ENCODE measurements at regions not wholly inside any gene's neighbourhood (a gene's known extent, or its start where the extent isn't known, plus 50 kb on each side); places are given as distances from the start of the nearest gene placed in this dataset.

DNA sequence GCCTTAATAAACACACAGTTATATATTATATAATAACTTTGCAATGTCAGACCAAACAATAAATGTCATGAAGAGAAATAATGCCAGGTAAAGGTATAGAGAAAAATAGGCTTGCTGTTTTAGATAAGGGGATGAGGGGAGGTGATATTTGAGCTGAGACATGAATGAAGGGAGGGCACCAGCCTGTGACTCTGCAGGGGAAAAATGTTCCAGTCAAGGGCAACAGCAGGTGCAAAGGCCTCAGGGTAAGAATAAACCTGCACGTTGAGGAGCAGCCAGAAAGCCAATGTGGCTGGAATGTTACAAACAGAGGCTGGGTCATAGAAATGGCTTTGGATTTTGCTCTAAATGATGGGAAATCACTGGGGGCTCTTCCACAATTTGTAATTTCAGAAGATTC lies 519.6 kb downstream of the SOX6 start:
- TF ChIP-seq, protein P1, sequence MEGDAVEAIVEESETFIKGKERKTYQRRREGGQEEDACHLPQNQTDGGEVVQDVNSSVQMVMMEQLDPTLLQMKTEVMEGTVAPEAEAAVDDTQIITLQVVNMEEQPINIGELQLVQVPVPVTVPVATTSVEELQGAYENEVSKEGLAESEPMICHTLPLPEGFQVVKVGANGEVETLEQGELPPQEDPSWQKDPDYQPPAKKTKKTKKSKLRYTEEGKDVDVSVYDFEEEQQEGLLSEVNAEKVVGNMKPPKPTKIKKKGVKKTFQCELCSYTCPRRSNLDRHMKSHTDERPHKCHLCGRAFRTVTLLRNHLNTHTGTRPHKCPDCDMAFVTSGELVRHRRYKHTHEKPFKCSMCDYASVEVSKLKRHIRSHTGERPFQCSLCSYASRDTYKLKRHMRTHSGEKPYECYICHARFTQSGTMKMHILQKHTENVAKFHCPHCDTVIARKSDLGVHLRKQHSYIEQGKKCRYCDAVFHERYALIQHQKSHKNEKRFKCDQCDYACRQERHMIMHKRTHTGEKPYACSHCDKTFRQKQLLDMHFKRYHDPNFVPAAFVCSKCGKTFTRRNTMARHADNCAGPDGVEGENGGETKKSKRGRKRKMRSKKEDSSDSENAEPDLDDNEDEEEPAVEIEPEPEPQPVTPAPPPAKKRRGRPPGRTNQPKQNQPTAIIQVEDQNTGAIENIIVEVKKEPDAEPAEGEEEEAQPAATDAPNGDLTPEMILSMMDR (IDR thresholded peaks at IDR 0.05) = no peak
- no peak overlapping the region for H3K27ac ChIP-seq
- ATAC-seq (ENCODE audit: insufficient number of reproducible peaks, low FRiP score, low read depth) = no peak

DNA sequence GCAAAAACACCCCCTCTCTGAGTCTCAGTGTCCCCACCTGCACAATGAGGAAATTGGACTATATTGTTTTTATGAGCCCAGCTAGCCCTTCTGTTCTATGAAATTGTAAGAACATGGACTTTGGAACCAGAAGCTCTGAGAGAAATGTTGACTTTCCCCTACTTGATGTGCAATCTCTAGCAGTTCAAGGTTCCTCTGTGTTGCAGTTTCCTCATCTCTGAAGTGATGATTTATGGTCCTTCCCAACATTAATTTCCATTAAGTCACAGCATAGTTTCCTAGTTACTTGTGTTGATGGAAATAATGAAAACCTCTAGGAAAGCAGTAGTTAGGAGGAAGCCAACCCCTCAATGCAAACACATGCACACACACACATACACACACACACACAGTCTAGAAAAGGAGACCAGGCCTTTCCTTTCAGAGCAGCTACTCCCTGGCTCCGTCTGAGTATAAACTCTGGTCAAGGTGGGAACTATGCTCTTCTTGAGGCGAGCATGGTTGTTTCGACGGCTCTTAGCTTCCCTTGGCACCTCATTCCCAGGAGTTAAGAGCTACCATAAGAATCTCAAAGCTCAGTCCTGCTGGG lies 518.4 kb downstream of the SOX6 start:
- Histone ChIP-seq H3K27ac (no peak overlapping the region), H3K4me3 (no peak overlapping the region), H3K36me3 (no peaks in the 10 kb centered on the region), H3K9me3 (no peaks in the 10 kb centered on the region), H3K4me1 (ENCODE audit: control insufficient read depth in 1 of 2, low read depth in 2 of 2) (no peaks in the 10 kb centered on the region), H3K27me3 (replicated peaks; ENCODE audit: insufficient read depth) (no peaks in the 10 kb centered on the region)
- DNase-seq (ENCODE audit: low spot score) (no peak), ATAC-seq (ENCODE audit: insufficient number of reproducible peaks, low FRiP score, low read depth) (no peak)
- TF ChIP-seq, protein P1 (IDR thresholded peaks at IDR 0.05) = no peak

More for the DNA sequence above, 519.6 kb downstream of the SOX6 start:
- Histone ChIP-seq H3K27me3 (replicated peaks; ENCODE audit: insufficient read depth) (no peaks in the 10 kb centered on the region), H3K4me1 (ENCODE audit: control insufficient read depth in 1 of 2, low read depth in 2 of 2) (no peaks in the 10 kb centered on the region), H3K4me3 (no peak overlapping the region), H3K9me3 (no peaks in the 10 kb centered on the region), H3K36me3 (no peaks in the 10 kb centered on the region)
- no peak for DNase-seq (ENCODE audit: low spot score)

DNA sequence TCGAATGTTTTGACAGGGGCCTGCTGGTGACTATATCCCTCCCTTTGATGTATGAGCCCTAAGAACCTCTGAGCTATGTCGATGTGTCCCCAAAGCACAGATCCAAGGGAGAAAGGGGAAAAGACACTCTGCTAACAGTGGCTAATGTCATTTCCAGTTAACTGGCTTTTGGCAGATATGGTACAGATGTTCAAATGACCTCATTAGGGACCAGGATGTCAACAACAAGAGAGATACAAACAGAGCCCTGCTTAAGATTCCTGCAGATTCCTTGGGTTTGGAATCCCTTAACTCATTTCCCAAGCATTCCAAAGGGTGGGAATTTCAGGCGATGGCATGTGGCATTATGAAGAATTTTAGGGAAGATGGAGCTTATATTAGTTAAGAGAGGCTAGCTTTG lies 517.3 kb downstream of the SOX6 start:
- Histone ChIP-seq H3K4me3 (no peak overlapping the region), H3K27ac (no peak overlapping the region), H3K9me3 (no peaks in the 10 kb centered on the region), H3K4me1 (ENCODE audit: control insufficient read depth in 1 of 2, low read depth in 2 of 2) (no peaks in the 10 kb centered on the region), H3K27me3 (replicated peaks; ENCODE audit: insufficient read depth) (no peaks in the 10 kb centered on the region), H3K36me3 (no peaks in the 10 kb centered on the region)
- TF ChIP-seq, protein P1 (IDR thresholded peaks at IDR 0.05) = no peak
- no peak for DNase-seq (ENCODE audit: low spot score)
- no peak for ATAC-seq (ENCODE audit: insufficient number of reproducible peaks, low FRiP score, low read depth)

DNA sequence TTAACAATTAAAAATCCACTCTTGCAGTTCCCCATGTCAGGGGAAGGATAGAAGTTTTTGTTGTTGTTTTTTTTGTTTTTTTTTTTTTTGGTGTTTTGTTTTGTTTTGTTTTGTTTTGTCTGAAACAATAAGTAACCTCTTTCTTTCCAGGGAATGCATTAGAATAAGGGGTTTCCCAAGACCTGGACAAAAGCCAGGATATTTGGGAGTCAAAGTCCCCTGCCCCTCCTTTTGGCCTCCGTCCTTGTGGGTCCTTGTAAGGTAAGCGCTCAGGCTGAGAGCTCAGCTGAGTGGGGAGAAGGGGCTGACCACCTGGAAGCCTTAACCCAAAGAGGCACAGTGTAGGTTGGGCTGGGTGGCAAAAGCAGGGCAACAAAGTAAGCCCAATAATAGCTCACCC lies 515.4 kb downstream of the SOX6 start:
- no peak overlapping the region for H3K4me3 ChIP-seq
- ATAC-seq (ENCODE audit: insufficient number of reproducible peaks, low FRiP score, low read depth) (no peak), DNase-seq (ENCODE audit: low spot score) (no peak)
- no peaks in the 10 kb centered on the region for H3K9me3 ChIP-seq
- TF ChIP-seq, protein P1 (IDR thresholded peaks at IDR 0.05) = no peak
- H3K27ac ChIP-seq = no peak overlapping the region
- H3K36me3 ChIP-seq = no peaks in the 10 kb centered on the region
- H3K27me3 ChIP-seq (replicated peaks; ENCODE audit: insufficient read depth) = no peaks in the 10 kb centered on the region
- no peaks in the 10 kb centered on the region for H3K4me1 ChIP-seq (ENCODE audit: control insufficient read depth in 1 of 2, low read depth in 2 of 2)

DNA sequence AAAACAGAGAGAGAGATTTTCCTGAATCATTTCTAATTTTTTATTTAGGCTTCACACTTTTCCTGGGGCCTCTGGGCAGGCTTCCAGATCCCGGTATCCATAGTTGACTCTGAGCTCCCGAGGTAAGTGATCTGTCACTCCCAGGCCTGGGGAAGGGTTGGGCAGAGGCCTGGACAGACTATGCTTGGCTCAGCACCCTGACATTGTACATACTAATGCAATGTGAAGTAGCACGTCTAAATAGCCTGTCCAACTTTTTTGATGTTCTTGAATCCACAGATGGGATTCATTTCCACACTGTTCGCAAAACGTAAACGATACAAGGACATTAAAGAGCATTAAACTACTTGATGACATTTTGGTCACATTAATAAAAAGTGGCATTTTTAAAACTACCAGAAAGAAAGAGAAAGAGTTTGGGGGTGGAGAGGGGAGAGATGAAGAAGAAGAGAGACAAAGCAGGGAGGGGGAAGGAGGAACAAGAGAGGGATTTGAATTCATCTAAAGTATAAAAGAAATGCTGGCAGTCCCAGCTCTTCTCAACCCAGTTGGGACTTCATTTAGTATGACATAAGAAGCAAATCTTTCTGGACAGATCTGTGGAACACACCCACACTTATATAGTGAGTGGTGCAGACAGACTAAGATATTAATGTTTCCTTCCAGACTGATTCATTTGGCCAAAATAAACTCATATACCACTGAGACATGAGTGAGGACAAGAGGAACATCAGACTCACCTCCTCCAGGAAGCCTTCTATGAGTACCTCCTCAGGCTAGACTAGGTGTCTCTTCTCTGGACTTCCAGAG lies 514.2 kb downstream of the SOX6 start:
- H3K4me3 ChIP-seq = no peak overlapping the region
- H3K27me3 ChIP-seq (replicated peaks; ENCODE audit: insufficient read depth) = no peaks in the 10 kb centered on the region
- no peaks in the 10 kb centered on the region for H3K36me3 ChIP-seq
- ATAC-seq (ENCODE audit: insufficient number of reproducible peaks, low FRiP score, low read depth) (no peak), DNase-seq (ENCODE audit: low spot score) (no peak)
- no peaks in the 10 kb centered on the region for H3K9me3 ChIP-seq
- H3K27ac ChIP-seq = no peak overlapping the region
- TF ChIP-seq, protein P1 (IDR thresholded peaks at IDR 0.05) = no peak
- no peaks in the 10 kb centered on the region for H3K4me1 ChIP-seq (ENCODE audit: control insufficient read depth in 1 of 2, low read depth in 2 of 2)

All from thoracic aorta (tissue), 2 donors.